GM12865 (cell line): ENCODE measurements at regions not wholly inside any gene's neighbourhood (a gene's known extent, or its start where the extent isn't known, plus 50 kb on each side); places are given as distances from the start of the nearest gene placed in this dataset.

Experiments used
- DNase-seq: peaks from one replicate; pipeline ENCODE4 v3.0.0; 2010; ENCODE audit warnings: low read depth
- H3K4me3 ChIP-seq: 2 replicates; pipeline ENCODE4 v1.5.1; 2011; ENCODE audit warnings: mild to moderate bottlenecking, low read depth, low read length, control low read depth
- TF ChIP-seq, protein P1 (sequence below): IDR thresholded peaks from 2 replicates; pipeline ENCODE4 v1.5.1; 2011; ENCODE audit warnings: low read length, control low read depth, low read depth, inconsistent platforms; ENCODE audit not compliant: insufficient read depth; ENCODE audit errors: missing control alignments

GRCh38 chr9:130772185-130772584 lies 62.9 kb upstream of the ABL1 start:
- no peak for DNase-seq
- TF ChIP-seq, protein P1, sequence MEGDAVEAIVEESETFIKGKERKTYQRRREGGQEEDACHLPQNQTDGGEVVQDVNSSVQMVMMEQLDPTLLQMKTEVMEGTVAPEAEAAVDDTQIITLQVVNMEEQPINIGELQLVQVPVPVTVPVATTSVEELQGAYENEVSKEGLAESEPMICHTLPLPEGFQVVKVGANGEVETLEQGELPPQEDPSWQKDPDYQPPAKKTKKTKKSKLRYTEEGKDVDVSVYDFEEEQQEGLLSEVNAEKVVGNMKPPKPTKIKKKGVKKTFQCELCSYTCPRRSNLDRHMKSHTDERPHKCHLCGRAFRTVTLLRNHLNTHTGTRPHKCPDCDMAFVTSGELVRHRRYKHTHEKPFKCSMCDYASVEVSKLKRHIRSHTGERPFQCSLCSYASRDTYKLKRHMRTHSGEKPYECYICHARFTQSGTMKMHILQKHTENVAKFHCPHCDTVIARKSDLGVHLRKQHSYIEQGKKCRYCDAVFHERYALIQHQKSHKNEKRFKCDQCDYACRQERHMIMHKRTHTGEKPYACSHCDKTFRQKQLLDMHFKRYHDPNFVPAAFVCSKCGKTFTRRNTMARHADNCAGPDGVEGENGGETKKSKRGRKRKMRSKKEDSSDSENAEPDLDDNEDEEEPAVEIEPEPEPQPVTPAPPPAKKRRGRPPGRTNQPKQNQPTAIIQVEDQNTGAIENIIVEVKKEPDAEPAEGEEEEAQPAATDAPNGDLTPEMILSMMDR = no peak
- H3K4me3 ChIP-seq = no peak overlapping the region

DNA sequence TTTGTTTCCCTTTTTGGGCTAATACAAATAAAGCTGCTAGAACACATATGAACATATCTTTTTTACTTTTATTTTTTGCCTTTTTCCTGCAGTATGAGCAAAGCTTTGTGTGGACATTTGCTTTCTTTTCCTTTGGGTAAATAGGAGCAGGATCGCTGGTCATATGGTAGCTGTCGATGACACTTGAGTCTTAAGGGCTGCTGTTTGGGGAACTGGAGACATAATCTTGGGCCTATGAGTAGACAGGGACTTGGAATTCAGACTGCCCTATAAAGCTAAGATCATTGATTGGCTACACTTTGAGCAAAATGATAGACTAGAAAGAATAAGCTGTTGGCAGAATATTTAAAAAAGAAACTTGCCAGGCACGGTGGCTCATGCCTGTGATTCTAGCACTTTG lies 60.9 kb upstream of the ABL1 start:
- no peak overlapping the region for H3K4me3 ChIP-seq
- no peak for DNase-seq
- TF ChIP-seq, protein P1 = no peak

GRCh38 chr9:130775336-130775991 lies 59.6 kb upstream of the ABL1 start:
- H3K4me3 ChIP-seq = no peak overlapping the region
- no peak for DNase-seq
- TF ChIP-seq, protein P1 = no peak

DNA sequence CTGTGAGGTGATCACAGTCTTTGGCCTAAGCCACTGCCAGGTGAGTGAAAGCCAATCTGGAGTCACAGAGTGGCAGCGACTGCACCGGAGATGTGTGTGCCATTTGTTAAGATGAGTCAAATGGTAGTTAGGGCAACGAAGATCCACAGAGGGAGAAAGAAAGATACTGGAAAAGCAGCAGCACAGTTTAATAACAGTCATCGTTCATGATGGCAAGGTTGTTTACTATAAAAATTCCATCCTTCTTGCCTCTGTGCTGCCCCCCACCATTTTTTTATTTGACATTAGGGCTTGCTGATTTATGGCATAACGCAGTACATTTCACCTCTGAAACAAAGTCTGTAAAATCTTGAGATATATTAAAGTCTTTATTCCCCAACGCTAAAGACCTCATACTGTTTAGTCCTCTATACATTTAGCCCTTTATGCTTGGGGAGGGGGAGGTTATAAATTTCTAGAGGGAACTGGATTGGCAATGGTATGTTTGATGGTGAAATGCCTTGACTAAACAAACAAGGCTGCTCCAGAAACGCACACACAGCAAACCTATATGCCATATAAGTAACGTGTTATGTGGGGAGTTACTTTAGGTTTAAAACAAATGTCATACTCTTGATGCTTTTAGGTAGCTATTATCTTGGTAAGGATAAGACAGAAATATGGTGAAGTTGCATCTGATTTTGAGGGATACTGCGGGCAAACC lies 55.8 kb upstream of the ABL1 start:
- TF ChIP-seq, protein P1 = no peak
- DNase-seq = no peak
- H3K4me3 ChIP-seq = no peak overlapping the region

DNA sequence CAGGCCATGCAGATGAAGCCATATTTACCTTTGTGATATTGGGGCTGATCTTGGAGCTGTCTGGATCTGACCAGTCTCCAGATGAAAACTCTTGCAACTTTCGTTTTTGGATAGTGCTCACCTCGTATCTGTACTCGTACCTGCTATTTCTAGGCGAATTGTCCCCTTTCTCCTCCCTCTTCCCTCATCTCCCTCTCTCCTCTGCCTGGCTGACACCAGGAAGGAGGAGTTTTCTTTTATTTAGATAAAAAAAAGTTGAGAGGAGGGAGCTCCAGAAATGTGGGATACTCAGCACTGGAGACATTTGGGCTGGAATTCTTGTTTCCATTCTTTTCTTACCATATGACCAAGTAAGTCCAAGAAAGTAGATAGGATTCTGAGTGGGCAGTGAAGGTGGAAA lies 54.6 kb upstream of the ABL1 start:
- TF ChIP-seq, protein P1 = no peak
- H3K4me3 ChIP-seq = no peak overlapping the region
- DNase-seq = no peak

DNA sequence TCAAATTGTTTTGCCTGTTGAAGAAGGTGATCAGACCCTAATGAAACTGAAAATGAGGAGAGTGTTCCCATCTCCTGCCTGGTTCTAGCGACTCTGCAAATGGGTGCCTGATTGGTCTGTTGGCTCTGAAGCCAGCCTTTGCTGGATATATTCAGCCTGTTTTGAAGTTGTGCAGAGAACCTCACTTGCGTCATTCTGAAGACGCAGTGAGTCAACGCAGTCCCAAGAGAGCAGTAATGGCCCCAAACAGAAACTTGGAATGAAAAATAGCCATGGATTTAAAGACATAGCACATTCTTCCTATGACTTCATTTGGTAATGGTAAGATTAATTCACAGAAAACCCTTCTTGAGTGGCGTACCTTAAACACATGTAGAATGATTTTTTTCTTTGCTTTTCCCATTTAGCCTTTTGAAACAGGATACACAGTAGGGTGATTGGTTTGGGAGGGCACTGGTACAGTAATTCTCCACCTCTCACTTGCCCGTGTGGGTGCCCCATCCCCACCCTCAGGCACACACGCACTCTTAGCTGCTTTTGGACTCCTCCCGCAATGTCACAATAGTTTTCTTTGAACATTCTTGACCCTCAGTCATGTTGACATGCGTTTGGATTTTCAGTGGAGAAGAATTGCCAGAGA lies 54.1 kb upstream of the ABL1 start:
- DNase-seq = no peak
- TF ChIP-seq, protein P1 = no peak
- H3K4me3 ChIP-seq = no peak overlapping the region
